Stromal cell of bone marrow (primary cell): ENCODE measurements at regions not wholly inside any gene's neighbourhood (a gene's known extent, or its start where the extent isn't known, plus 50 kb on each side); places are given as distances from the start of the nearest gene placed in this dataset.

ENCODE experiments used
- DNase-seq: peaks from one replicate; pipeline ENCODE4 v3.0.0-alpha.2; 2012; ENCODE audit warnings: low read depth

- DNase-seq = peak; percentile 33
These were observed 239.2 kb upstream of the ZMIZ1 start for GRCh38 chr10:78829565-78829964.

- no peak for DNase-seq
These were observed 238.4 kb upstream of the ZMIZ1 start for GRCh38 chr10:78830062-78830975.

GRCh38 chr10:78830976-78831375, 237.8 kb upstream of the ZMIZ1 start:
- DNase-seq = no peak

GRCh38 chr10:78831461-78831860, 237.3 kb upstream of the ZMIZ1 start:
- DNase-seq = no peak

GRCh38 chr10:78832281-78832680, 236.5 kb upstream of the ZMIZ1 start:
- DNase-seq = no peak

GRCh38 chr10:78838141-78838657, 230.6 kb upstream of the ZMIZ1 start:
- no peak for DNase-seq

- no peak for DNase-seq
These were observed 225.3 kb upstream of the ZMIZ1 start for GRCh38 chr10:78843495-78843894.

GRCh38 chr10:78844960-78845607, 223.7 kb upstream of the ZMIZ1 start:
- DNase-seq = no peak

- DNase-seq = no peak
These were observed 222.7 kb upstream of the ZMIZ1 start for GRCh38 chr10:78846071-78846470.

GRCh38 chr10:78846760-78847159, 222.0 kb upstream of the ZMIZ1 start:
- DNase-seq = no peak

GRCh38 chr10:78847485-78847884, 221.3 kb upstream of the ZMIZ1 start:
- DNase-seq = no peak

- no peak for DNase-seq
These were observed 219.7 kb upstream of the ZMIZ1 start for GRCh38 chr10:78849115-78849514.

- no peak for DNase-seq
These were observed 219.0 kb upstream of the ZMIZ1 start for GRCh38 chr10:78849731-78850130.

GRCh38 chr10:78850644-78851435, 217.9 kb upstream of the ZMIZ1 start:
- DNase-seq = no peak

- no peak for DNase-seq
These were observed 217.1 kb upstream of the ZMIZ1 start for GRCh38 chr10:78851647-78852046.

GRCh38 chr10:78852466-78853240, 216.1 kb upstream of the ZMIZ1 start:
- DNase-seq = no peak

GRCh38 chr10:78853864-78854263, 214.9 kb upstream of the ZMIZ1 start:
- DNase-seq = no peak

- no peak for DNase-seq
These were observed 212.3 kb upstream of the ZMIZ1 start for GRCh38 chr10:78856421-78856820.

- DNase-seq = no peak
These were observed 211.6 kb upstream of the ZMIZ1 start for GRCh38 chr10:78857193-78857592.

- no peak for DNase-seq
These were observed 209.5 kb upstream of the ZMIZ1 start for GRCh38 chr10:78859266-78859665.

GRCh38 chr10:78859769-78860168, 209.0 kb upstream of the ZMIZ1 start:
- no peak for DNase-seq
